NCI-H748 treated with DMSO at 0.1 percent for 48 hours (cell line): ENCODE measurements at regions not wholly inside any gene's neighbourhood (a gene's known extent, or its start where the extent isn't known, plus 50 kb on each side); places are given as distances from the start of the nearest gene placed in this dataset.

Source experiments
- DNase-seq: peaks from one replicate; lab custom pipeline; 2025; lab: John Stamatoyannopoulos, UW

GRCh38 chr10:111446966-111447365 lies 370.1 kb downstream of the ADRA2A start:
- no peak for DNase-seq

DNA sequence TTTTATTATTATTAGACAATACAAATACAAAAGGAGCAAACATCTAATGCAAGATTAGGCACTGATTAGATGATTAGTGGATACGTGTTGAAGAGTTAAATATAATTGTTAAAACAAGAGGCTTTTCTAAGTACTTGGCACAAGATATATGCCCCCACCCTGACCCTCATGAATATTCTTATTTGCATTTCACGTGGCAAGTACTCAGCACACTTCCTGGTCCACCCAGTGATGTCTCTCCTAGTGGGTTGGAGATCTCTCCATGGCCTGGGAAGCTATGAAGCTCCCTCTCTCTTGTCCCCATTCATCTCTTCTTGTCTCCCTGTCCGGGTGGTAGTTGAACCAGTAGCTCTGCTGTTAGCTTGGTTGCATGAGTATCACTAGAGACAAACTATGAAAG lies 375.3 kb downstream of the ADRA2A start:
- no peak for DNase-seq

DNA sequence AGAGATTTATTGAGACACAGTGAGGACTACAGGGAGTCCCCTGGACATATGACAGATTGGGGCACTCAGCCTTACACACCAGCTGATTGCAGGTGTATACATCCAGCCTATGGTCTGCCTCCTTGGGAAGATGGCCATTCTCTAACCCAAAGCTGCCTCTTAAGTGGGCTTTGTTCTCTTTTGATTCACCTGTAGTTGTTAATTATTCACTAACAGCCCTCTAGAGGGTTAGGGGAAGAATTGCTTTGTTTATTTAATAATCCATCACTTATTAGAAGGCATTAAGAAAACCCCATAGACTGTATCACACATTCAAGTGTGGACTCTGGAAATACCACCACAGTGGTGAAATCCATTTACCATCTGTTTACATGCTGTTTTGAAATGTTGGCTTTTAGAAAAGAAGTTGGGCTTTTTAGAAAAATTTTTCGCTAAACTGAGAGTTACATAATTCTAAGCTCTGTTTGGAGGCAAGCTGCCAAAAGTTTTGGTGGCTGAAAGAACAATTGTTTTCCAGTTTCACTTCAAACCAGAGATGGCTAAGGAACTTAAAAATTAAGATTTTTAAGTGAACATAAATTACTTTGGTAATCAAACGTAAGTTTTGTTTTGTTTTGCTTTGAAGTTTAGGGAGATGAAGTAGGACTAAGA lies 379.1 kb downstream of the ADRA2A start:
- no peak for DNase-seq

GRCh38 chr10:111458256-111458655 lies 381.4 kb downstream of the ADRA2A start:
- DNase-seq = no peak

GRCh38 chr10:111459967-111460366 lies 383.1 kb downstream of the ADRA2A start:
- DNase-seq = no peak

GRCh38 chr10:111472445-111472844 lies 395.6 kb downstream of the ADRA2A start:
- no peak for DNase-seq

GRCh38 chr10:111473361-111473760 lies 396.5 kb downstream of the ADRA2A start:
- DNase-seq = no peak

GRCh38 chr10:111474786-111475185 lies 398.0 kb downstream of the ADRA2A start:
- no peak for DNase-seq

DNA sequence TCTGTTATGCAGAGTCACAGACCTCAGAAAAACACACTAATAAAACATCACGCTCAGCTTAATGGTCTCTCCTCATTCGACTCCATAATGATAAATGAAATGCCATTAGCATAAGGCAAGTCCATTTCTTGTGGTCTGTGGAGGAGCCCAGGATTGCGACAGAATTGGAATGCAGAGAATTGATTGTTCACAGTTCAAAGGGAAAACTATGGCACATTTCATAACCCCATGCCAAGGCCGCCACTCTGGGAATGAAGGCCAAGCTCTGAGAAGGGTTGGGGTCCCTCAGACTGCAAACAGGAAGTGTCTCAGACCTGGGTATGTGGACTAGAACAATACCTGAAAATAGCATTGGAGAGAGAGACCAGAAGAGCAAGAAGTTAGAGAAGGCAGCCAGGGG lies 398.9 kb downstream of the ADRA2A start:
- no peak for DNase-seq

DNA sequence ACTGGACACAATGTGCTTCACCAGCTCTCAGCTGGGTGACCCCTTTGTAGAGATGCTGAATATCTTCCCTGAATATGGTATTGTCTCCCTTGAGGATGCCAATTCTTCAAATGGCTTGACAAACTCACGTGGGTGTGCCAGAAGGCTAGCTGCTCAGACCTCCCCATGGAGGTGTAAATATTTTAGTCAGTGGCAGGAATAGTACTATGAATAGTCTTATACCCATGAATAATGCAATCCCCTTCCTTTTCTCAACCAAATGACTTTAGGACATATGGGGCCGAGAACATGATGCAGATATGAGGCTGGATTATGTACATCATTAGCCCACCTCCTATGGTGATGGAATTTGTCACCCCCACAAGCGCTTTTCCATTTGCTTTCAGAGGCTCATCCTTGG lies 401.8 kb downstream of the ADRA2A start:
- no peak for DNase-seq

GRCh38 chr10:111479966-111480365 lies 403.1 kb downstream of the ADRA2A start:
- DNase-seq = no peak

DNA sequence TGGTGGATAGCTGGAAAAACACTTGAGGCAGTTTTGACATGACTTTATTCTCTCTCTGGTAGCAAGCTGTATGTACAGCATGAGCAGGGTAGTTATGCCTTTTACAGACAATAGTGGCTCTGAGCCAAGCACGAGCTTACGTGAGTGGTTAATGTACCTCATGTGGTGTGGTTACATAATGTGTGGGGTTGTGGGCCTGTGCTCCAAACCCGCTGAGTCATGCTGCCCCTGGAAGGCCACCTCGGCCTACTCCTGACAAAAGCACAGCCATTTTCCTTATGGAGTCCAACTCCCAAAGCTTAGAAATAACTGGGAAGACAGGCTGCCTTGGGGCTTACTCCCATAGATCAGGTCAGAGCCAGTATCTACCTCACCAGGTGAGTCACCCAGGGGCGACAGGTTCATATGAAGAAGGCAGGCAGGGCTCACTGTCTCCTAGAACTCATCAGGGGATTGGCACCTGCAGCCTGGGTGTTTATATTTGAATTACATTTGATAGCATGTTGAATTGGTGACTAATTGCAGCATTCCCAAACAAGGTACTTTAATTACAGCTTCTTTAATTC lies 404.5 kb downstream of the ADRA2A start:
- DNase-seq = peak; percentile 11

DNA sequence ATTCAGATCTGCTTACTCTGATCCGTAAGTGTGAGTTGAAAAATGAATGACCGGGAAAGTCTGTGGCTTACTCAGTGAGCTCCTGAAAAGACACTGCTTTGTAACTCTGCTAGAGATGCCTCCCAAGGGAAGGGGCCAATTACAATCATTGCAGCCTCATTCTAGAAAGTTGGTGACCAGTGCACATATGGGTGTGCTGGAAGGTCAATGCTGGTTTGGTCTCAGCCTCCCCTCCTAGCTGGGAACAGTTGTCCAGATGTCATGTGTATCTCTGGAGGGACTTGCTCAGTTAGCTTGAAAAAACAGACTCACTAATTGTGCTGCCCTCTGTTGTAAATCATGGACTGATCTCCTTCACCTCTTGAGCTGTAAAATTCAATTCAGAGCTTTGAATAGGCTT lies 405.0 kb downstream of the ADRA2A start:
- DNase-seq = no peak

DNA sequence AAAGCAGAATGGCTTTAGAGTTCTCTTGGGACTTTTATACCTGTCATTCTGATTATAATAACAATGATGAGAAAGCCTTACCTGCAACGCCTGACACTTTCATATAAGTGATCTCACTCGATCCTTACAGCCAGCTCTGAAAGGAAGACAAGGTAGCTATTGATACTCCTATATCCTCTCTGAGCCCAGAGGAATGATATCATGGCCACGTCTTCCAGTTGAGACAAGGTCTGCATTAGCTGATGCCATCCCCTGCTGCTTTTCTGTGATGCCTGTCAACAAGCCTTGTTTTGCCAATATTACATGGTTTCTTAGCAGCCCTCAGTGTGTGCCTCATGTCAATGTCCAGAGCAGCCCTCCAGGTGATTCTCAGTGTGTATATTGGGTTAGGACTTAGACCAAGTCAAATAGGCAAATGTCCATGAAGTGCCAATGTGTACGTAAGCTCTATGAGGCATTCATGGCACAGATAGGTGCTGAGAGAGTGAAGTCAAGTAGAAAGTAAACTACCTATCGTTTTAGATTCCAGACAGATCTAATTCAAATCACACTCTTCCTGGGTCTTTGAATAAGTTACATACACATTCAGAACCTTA lies 405.9 kb downstream of the ADRA2A start:
- no peak for DNase-seq

DNA sequence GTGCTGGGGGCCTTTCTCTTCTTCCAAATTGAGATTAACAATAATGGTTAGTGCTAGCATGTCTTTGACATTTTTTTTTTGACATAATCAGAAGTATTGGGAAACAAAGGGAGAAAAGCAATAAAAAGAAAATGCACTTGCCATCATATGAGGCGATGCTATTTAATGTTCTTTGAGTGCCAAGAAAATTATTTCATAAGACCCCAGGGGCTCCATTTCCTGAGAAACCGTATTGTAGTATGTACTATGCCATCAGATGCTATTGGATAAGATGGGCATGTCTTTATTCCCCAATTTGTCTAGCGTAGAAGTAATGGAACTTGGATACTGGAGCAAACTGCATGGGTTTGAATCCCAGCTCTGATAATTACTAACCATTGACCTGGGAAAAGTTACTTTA lies 408.9 kb downstream of the ADRA2A start:
- DNase-seq = no peak

- DNase-seq = no peak
Measured at GRCh38 chr10:111486346-111486745, 409.5 kb downstream of the ADRA2A start.

DNA sequence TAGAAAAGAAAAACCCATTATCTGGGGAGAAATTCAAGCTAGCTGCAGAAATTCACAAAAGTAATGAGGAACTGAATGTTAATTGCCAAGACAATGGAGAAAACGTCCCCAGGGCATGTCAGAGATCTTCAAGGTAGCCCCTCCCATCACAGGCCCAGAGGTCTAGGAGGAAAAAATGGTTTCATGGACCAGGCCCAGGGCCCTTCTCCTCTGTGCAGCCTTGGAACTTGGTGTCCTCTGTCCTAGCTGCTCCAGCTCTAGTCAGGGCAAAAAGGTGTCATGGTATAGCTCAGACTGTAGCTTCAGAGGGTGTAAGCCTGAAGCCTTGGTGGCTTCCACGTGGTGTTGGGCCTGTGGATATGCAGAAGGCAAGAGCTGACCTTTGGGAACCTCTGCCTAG lies 411.8 kb downstream of the ADRA2A start:
- no peak for DNase-seq

- no peak for DNase-seq
Measured at GRCh38 chr10:111491154-111491553, 414.3 kb downstream of the ADRA2A start.

DNA sequence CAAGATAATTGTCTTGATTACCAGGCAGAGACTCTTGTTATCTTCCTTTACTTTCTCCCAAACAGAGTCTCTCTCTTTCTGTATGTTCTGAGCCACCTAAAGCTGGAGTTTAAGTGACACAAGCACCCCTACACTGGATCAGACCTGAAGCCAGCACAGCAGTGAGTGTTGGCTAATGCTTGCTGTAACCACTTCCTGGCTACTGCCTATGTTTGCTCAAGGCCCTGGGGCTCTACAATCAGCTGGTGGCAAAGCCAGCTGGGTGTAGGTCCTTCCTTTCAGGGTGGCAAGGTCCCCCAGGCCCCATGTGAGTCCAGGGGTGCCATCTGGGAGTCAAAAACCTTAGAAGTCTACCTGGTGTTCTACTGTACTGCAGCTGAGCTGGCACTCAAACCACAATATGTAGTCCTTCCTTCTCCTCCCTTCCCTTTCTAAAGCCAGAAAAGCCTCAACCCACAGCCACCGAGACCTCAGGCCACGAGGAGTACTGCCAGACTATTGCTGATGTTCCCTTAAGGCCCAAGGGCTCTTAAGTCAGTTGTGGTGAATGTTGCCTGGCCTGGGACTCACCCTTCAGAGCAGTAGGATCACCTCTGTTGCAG lies 416.3 kb downstream of the ADRA2A start:
- DNase-seq = no peak

- DNase-seq = no peak
Measured at GRCh38 chr10:111498560-111498959, 421.7 kb downstream of the ADRA2A start.

DNA sequence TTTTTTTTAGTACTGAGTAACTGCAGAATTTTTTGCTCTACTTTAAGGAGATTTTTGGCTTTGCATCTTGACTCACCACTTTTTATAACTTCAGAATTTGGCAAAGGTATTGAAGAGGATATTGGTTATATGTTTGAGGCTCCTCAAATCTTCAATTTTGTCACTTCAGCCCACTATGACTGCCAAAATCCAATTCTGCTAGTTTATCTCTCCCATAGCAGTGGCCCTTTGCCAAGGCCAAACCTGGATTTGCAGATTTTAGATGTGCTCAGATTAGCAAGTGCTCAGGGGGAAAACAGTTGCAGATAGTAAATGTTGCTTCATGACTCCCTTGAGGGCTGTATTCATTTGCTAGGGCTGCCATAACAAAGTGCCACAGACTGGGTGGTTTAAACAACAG lies 427.5 kb downstream of the ADRA2A start:
- no peak for DNase-seq

- no peak for DNase-seq
Measured at GRCh38 chr10:111506266-111507034, 429.6 kb downstream of the ADRA2A start.

DNA sequence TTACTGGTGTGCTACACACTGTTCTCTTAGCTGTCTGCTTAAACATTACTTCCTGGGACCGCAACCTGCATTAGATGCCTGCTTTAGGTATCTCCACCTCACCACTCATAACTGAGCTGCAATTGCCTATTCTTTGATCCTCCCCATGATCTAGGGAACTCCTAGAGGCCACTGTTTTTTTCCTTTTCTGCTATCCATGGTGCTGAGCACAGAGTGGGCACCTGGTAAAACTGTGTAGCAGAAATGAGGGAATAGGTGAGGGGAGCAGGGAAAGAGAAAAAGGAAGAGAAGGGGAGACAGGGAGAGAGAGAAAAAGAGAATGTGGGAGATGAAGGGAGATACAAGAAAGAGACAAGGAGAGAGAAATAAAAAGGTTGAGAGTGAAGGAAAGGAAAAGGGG lies 434.9 kb downstream of the ADRA2A start:
- DNase-seq = no peak
